OCI-LY7 (cell line): ENCODE measurements at regions not wholly inside any gene's neighbourhood (a gene's known extent, or its start where the extent isn't known, plus 50 kb on each side); places are given as distances from the start of the nearest gene placed in this dataset.

Experiments
- CTCF ChIP-seq: fragments of 200-600 bp; sonication (generic); conservative IDR thresholded peaks from 2 replicates; pipeline ENCODE4 v1.5.1; 2014; ENCODE audit warnings: mild to moderate bottlenecking, antibody characterized with exemption, low read length, moderate library complexity, mixed read lengths
- EZH2phosphoT487 ChIP-seq: fragments of 200-600 bp; sonication (generic); IDR thresholded peaks from 2 replicates; pipeline ENCODE4 v1.6.1; 2018; ENCODE audit warnings: low read depth, borderline replicate concordance, mild to moderate bottlenecking, mixed run types, antibody characterized with exemption, low read length, moderate library complexity, mixed read lengths

DNA sequence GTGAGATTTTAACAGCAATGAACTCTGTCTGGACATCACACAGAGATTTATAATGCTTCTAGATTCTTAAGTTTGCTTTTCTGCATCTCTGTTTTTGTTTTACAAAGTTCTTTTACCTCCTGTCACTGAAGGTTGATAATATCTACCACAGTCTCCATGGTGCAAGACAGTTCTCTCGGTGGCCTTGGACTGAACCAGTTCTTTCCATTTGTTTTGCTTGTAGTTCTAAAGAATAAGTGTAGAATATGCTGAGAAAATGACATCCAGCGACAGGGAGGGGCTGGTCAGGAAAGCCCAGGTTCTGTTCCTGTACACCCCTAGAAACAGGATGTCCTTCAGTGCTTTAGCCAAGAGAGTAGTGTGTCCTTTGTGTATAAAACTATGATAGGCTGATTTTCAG is 1079.5 kb upstream of the INTU start:
- TF ChIP-seq CTCF (no peak), EZH2phosphoT487 (no peak)
